ENCODE measurements at regions not wholly inside any gene's neighbourhood (a gene's known extent, or its start where the extent isn't known, plus 50 kb on each side); places are given as distances from the start of the nearest gene placed in this dataset.
"Not testable (repeated sequence)": the region's sequence is repeated elsewhere in the genome, so short reads cannot be mapped to it uniquely, and the experiment has no call there.

DNA sequence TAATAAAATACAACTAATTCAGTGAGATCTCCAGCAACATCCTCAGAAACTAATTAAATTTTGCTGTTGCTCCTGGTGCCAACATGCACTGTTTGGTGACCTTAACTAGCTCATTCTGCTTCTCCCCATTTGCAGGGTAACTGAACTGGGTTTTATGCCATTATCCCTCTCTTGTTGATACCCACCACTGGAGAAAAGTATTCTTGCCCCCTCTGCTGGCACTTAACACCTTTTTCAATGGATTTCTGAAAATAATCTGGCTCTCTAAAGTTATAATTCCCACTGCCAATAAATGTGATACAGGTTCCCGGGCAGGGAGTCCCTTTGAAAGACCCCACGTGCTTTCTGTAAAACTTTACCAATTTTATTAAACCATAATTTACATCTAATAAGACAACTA lies 394.3 kb downstream of the OSTF1 start:
- H3K36me3 ChIP-seq (ENCODE audit: control insufficient read depth, insufficient read depth, low read length) = no peaks in the 10 kb centered on the region
- no peaks in the 10 kb centered on the region for H3K27me3 ChIP-seq (ENCODE audit: control insufficient read depth, insufficient read depth, low read length)
- no peaks in the 10 kb centered on the region for H3K4me1 ChIP-seq (ENCODE audit: control insufficient read depth, insufficient read depth, low read length)
- peaks cover 6% of the 10 kb centered on the region for H3K9me3 ChIP-seq (ENCODE audit: control insufficient read depth, low read depth, low read length)
- WGBS (ENCODE audit: insufficient coverage, low lambda C conversion rate) = no CpG with 5 or more reads among the region's 2 CpGs
- no peak overlapping the region for H3K27ac ChIP-seq (ENCODE audit: low read length)
- no peak overlapping the region for H3K4me3 ChIP-seq (ENCODE audit: low read length)
- no peak for DNase-seq

DNA sequence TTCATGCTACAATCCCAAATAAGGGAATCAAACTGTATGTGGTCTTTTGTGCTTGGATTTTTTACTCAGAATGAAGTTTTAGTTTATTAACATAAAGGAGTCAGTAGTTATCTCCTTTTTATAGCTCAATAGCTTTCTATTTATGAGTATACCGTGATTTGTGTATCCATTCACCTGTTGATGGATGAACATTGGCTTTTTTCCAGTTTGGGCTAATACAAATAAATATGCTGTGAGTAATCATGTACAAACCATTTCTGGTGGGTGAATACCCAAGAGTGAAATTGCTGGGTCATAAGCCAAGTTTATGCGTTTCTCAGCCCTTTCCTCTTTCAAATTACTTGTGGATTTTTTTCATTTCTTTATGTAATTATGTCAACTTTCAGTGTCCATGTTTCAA lies 395.3 kb downstream of the OSTF1 start:
- Histone ChIP-seq H3K27ac (ENCODE audit: low read length) (no peak overlapping the region), H3K9me3 (ENCODE audit: control insufficient read depth, low read depth, low read length) (no peaks in the 10 kb centered on the region), H3K4me3 (ENCODE audit: low read length) (no peak overlapping the region), H3K27me3 (ENCODE audit: control insufficient read depth, insufficient read depth, low read length) (no peaks in the 10 kb centered on the region), H3K36me3 (ENCODE audit: control insufficient read depth, insufficient read depth, low read length) (no peaks in the 10 kb centered on the region), H3K4me1 (ENCODE audit: control insufficient read depth, insufficient read depth, low read length) (no peaks in the 10 kb centered on the region)
- no peak for DNase-seq
- 70% methylated on average over 2 of the region's 2 CpGs for WGBS (ENCODE audit: insufficient coverage, low lambda C conversion rate)

DNA sequence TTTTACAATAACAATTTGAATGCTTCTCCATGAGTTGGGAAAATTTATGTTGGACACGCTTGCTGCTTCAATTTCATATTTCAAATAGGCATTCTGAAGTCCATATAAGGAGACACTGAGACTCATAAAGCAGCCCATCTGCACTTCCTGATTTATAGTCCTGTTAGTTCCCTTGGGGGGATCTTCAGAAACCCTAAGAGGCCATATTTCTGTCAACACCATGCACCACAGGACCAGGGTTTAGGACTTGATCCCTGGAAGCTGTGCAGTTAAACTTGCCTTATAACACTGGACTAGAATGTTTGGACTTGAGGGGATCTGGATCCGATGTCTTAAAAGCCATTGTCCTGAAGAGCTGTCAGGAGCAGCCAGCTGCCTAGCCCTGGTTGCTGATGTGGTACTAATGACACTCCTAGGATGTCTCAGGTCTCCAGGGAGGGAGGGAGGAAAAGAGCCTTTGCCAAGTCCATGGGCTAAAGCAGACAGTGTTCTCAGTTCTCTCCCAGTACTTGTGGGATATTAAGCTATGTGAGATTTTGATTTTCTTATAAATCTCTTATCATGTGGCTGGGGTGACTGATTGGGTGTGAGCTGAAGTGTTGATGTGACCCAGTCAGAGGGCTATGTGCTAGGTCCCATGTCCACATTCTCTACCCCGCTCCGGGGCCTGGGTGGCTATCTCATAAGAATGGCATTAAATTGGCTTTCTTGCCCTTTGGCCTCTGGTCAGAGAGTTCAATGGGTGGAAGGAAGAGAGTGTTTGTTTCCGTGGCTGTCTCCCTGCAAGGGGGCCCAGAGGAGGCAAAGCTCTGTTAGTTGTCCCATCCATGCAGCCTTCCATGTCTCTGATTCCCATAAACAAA lies 399.8 kb downstream of the OSTF1 start:
- H3K27me3 ChIP-seq (ENCODE audit: control insufficient read depth, insufficient read depth, low read length) = no peaks in the 10 kb centered on the region
- H3K4me1 ChIP-seq (ENCODE audit: control insufficient read depth, insufficient read depth, low read length) = no peaks in the 10 kb centered on the region
- no CpG with 5 or more reads among the region's 5 CpGs for WGBS (ENCODE audit: insufficient coverage, low lambda C conversion rate)
- DNase-seq = peak in 1 of 2 donors; percentile 18
- no peak overlapping the region for H3K27ac ChIP-seq (ENCODE audit: low read length)
- no peaks in the 10 kb centered on the region for H3K36me3 ChIP-seq (ENCODE audit: control insufficient read depth, insufficient read depth, low read length)
- H3K4me3 ChIP-seq (ENCODE audit: low read length) = no peak overlapping the region
- peaks cover 4% of the 10 kb centered on the region for H3K9me3 ChIP-seq (ENCODE audit: control insufficient read depth, low read depth, low read length)

DNA sequence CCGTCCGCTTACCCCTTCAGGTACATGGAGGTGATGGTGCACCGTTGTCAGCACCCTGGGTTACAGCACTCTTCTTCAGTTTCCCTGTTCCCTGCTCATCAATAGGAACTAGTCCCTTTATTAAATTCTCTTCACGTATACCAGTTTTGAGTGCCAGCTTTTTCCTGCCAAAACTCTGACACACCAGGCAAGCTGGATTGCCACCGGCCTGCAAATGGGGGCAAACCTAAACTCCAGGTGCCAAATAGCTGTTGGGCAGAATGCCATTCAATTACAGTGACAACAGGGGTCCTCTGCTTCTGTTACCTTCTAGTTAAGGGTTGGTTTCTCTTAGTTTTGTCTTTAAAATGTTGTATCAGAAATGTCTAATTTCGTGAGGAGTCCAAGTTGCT lies 400.4 kb downstream of the OSTF1 start:
- Histone ChIP-seq H3K27ac (ENCODE audit: low read length) (no peak overlapping the region), H3K27me3 (ENCODE audit: control insufficient read depth, insufficient read depth, low read length) (no peaks in the 10 kb centered on the region), H3K36me3 (ENCODE audit: control insufficient read depth, insufficient read depth, low read length) (no peaks in the 10 kb centered on the region), H3K9me3 (ENCODE audit: control insufficient read depth, low read depth, low read length) (peaks cover 4% of the 10 kb centered on the region), H3K4me3 (ENCODE audit: low read length) (no peak overlapping the region), H3K4me1 (ENCODE audit: control insufficient read depth, insufficient read depth, low read length) (no peaks in the 10 kb centered on the region)
- WGBS (ENCODE audit: insufficient coverage, low lambda C conversion rate) = 100% methylated on average over 1 of the region's 6 CpGs
- DNase-seq = no peak

- 83% methylated on average over 1 of the region's 2 CpGs for WGBS (ENCODE audit: insufficient coverage, low lambda C conversion rate)
- Histone ChIP-seq H3K27ac (ENCODE audit: low read length) (no peak overlapping the region), H3K4me3 (ENCODE audit: low read length) (no peak overlapping the region), H3K36me3 (ENCODE audit: control insufficient read depth, insufficient read depth, low read length) (no peaks in the 10 kb centered on the region), H3K9me3 (ENCODE audit: control insufficient read depth, low read depth, low read length) (peaks cover 4% of the 10 kb centered on the region), H3K4me1 (ENCODE audit: control insufficient read depth, insufficient read depth, low read length) (no peaks in the 10 kb centered on the region), H3K27me3 (ENCODE audit: control insufficient read depth, insufficient read depth, low read length) (no peaks in the 10 kb centered on the region)
- DNase-seq = no peak
Measured at GRCh38 chr9:75490326-75490725, 400.1 kb upstream of the PCSK5 start.

GRCh38 chr9:75491533-75491932 lies 398.9 kb upstream of the PCSK5 start:
- 0% methylated on average over 1 of the region's 1 CpG for WGBS (ENCODE audit: insufficient coverage, low lambda C conversion rate)
- Histone ChIP-seq H3K9me3 (ENCODE audit: control insufficient read depth, low read depth, low read length) (peaks cover 7% of the 10 kb centered on the region), H3K27ac (ENCODE audit: low read length) (no peak overlapping the region), H3K4me1 (ENCODE audit: control insufficient read depth, insufficient read depth, low read length) (no peaks in the 10 kb centered on the region), H3K4me3 (ENCODE audit: low read length) (no peak overlapping the region), H3K27me3 (ENCODE audit: control insufficient read depth, insufficient read depth, low read length) (no peaks in the 10 kb centered on the region), H3K36me3 (ENCODE audit: control insufficient read depth, insufficient read depth, low read length) (no peaks in the 10 kb centered on the region)
- DNase-seq = peak; percentile 39 to 70

DNA sequence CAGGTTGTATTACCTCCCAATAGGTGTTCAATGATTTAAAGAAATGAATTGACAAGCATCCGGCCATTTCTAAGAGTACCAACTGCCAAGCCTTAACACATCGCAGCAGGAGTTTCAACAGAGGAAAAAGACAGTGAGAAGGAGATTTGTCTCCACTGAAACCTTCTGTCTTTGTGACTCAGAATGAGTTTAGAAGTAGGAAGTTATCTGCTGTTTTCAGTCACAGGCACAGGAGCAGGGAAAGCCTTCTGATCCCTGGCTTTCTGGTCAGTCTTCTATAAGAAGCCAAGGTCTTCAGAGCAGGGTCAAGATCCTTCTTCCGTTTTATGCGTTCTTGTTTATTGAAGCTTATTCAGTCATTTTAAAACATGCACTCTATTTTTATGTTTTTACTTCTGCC lies 390.7 kb upstream of the PCSK5 start:
- Histone ChIP-seq H3K36me3 (ENCODE audit: control insufficient read depth, insufficient read depth, low read length) (no peaks in the 10 kb centered on the region), H3K9me3 (ENCODE audit: control insufficient read depth, low read depth, low read length) (peaks cover 3% of the 10 kb centered on the region), H3K4me1 (ENCODE audit: control insufficient read depth, insufficient read depth, low read length) (no peaks in the 10 kb centered on the region), H3K4me3 (ENCODE audit: low read length) (no peak overlapping the region), H3K27ac (ENCODE audit: low read length) (no peak overlapping the region), H3K27me3 (ENCODE audit: control insufficient read depth, insufficient read depth, low read length) (no peaks in the 10 kb centered on the region)
- WGBS (ENCODE audit: insufficient coverage, low lambda C conversion rate) = 89% methylated on average over 2 of the region's 4 CpGs
- no peak for DNase-seq

- no peaks in the 10 kb centered on the region for H3K27me3 ChIP-seq (ENCODE audit: control insufficient read depth, insufficient read depth, low read length)
- no peak overlapping the region for H3K4me3 ChIP-seq (ENCODE audit: low read length)
- DNase-seq = no peak
- H3K27ac ChIP-seq (ENCODE audit: low read length) = no peak overlapping the region
- H3K4me1 ChIP-seq (ENCODE audit: control insufficient read depth, insufficient read depth, low read length) = no peaks in the 10 kb centered on the region
- H3K36me3 ChIP-seq (ENCODE audit: control insufficient read depth, insufficient read depth, low read length) = no peaks in the 10 kb centered on the region
- 86% methylated on average over 1 of the region's 2 CpGs for WGBS (ENCODE audit: insufficient coverage, low lambda C conversion rate)
- H3K9me3 ChIP-seq (ENCODE audit: control insufficient read depth, low read depth, low read length) = peaks cover 3% of the 10 kb centered on the region
Measured at GRCh38 chr9:75500479-75500878, 390.0 kb upstream of the PCSK5 start.

DNA sequence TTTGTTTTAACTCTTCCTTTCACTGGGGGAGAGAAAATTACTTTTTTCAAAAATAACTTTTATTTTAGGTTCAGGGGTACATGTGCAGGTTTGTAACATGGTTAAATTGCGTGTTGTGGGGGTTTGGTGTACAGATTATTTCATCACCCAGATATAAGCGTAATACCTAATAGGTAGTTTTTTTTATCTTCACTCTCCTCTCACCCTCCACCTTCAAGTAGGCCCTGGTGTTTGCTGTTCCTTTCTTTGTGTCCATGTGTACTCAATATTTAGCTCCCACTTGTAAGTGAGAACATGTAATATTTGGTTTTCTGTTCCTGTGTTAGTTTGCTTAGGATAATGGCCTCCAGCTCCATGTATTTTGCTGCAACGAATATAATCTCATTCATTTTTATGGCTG lies 389.5 kb upstream of the PCSK5 start:
- H3K27ac ChIP-seq (ENCODE audit: low read length); H3K36me3 ChIP-seq (ENCODE audit: control insufficient read depth, insufficient read depth, low read length); H3K4me1 ChIP-seq (ENCODE audit: control insufficient read depth, insufficient read depth, low read length); H3K27me3 ChIP-seq (ENCODE audit: control insufficient read depth, insufficient read depth, low read length); DNase-seq; H3K9me3 ChIP-seq (ENCODE audit: control insufficient read depth, low read depth, low read length); H3K4me3 ChIP-seq (ENCODE audit: low read length): not testable (repeated sequence)
- 67% methylated on average over 1 of the region's 3 CpGs for WGBS (ENCODE audit: insufficient coverage, low lambda C conversion rate)

GRCh38 chr9:75504721-75505120 lies 385.8 kb upstream of the PCSK5 start:
- DNase-seq = no peak
- Histone ChIP-seq H3K4me1 (ENCODE audit: control insufficient read depth, insufficient read depth, low read length) (no peaks in the 10 kb centered on the region), H3K27ac (ENCODE audit: low read length) (no peak overlapping the region), H3K27me3 (ENCODE audit: control insufficient read depth, insufficient read depth, low read length) (no peaks in the 10 kb centered on the region), H3K36me3 (ENCODE audit: control insufficient read depth, insufficient read depth, low read length) (no peaks in the 10 kb centered on the region), H3K4me3 (ENCODE audit: low read length) (no peak overlapping the region), H3K9me3 (ENCODE audit: control insufficient read depth, low read depth, low read length) (no peaks in the 10 kb centered on the region)

DNA sequence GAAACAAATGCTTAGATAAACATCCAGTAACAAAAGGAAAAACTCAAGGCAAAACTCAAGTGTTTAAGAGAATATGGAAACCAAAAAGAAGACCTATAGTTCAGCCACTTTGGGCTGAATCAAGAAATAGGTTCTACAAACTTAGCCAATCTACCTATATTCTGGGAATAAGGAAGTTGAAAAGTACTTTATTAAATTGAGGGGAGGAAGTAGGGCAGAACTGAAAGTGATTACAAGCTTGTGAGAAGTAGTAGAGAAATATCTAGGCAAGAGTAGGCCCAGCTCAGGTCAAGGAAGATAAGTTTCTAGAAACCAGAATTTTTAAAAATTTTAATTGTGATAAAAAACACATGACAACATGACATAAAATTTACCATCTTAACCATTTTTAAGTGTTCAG lies 384.8 kb upstream of the PCSK5 start:
- H3K27me3 ChIP-seq (ENCODE audit: control insufficient read depth, insufficient read depth, low read length) = no peaks in the 10 kb centered on the region
- no peak for DNase-seq
- no peaks in the 10 kb centered on the region for H3K36me3 ChIP-seq (ENCODE audit: control insufficient read depth, insufficient read depth, low read length)
- H3K9me3 ChIP-seq (ENCODE audit: control insufficient read depth, low read depth, low read length) = no peaks in the 10 kb centered on the region
- H3K4me3 ChIP-seq (ENCODE audit: low read length) = no peak overlapping the region
- H3K27ac ChIP-seq (ENCODE audit: low read length) = no peak overlapping the region
- no peaks in the 10 kb centered on the region for H3K4me1 ChIP-seq (ENCODE audit: control insufficient read depth, insufficient read depth, low read length)

Data from large intestine (tissue), 3 donors.